H1 (cell line): ENCODE measurements at regions not wholly inside any gene's neighbourhood (a gene's known extent, or its start where the extent isn't known, plus 50 kb on each side); places are given as distances from the start of the nearest gene placed in this dataset.

ENCODE experiments used
- ATF3 ChIP-seq: IDR thresholded peaks from 2 replicates; pipeline ENCODE4 v1.6.1; 2011; ENCODE audit warnings: low read depth, mild to moderate bottlenecking, low read length; ENCODE audit not compliant: insufficient read depth
- CEBPB ChIP-seq: IDR thresholded peaks from 2 replicates; pipeline ENCODE4 v1.6.1; 2012; ENCODE audit warnings: low read depth, low read length
- CHD7 ChIP-seq: fragments of 300-600 bp; sonication (generic); IDR thresholded peaks from 2 replicates; pipeline ENCODE4 v1.7.1; 2012; ENCODE audit warnings: low read length, moderate library complexity, mild to moderate bottlenecking, inconsistent platforms; ENCODE audit not compliant: insufficient replicate concordance
- CTCF ChIP-seq, 3 experiments: IDR thresholded peaks; 1 replicate in 2 of 3; 2 replicates in 1 of 3; pipeline versions ENCODE4 v1.5.1 to v1.6.1; 2011; ENCODE audit warnings: low read length in 3 of 3, mild to moderate bottlenecking in 3 of 3, inconsistent platforms in 2 of 3, low read depth in 1 of 3, moderate library complexity in 1 of 3; ENCODE audit not compliant: insufficient read depth in 1 of 3; ENCODE audit errors: control extremely low read depth in 1 of 3
- KDM5A ChIP-seq: fragments of 200-600 bp; IDR thresholded peaks from 2 replicates; pipeline ENCODE4 v1.7.1; 2012; ENCODE audit warnings: mild to moderate bottlenecking, low read length, inconsistent platforms, mixed read lengths
- RAD21 ChIP-seq, 2 experiments: IDR thresholded peaks in 1 of 2; conservative IDR thresholded peaks in 1 of 2; 2 replicates each; pipeline ENCODE4 v1.6.1; 2011; ENCODE audit warnings: low read depth in 2 of 2, low read length in 2 of 2, improper control_type of control experiment in 1 of 2, inconsistent platforms in 1 of 2, mild to moderate bottlenecking in 1 of 2, moderate library complexity in 1 of 2

GRCh38 chr5:21663082-21663481 is 1190.1 kb downstream of the CDH12 start (continued):
- no peak for TF ChIP-seq CHD7
- peak; percentile 6 to 52 (median 45); a peak in 2 of 4 replicates for TF ChIP-seq CTCF (IDR thresholded peaks at IDR 0.05; ENCODE audit: control extremely low read depth in 1 of 3, insufficient read depth in 1 of 3, low read depth in 1 of 3, low read length in 3 of 3)
- peak; percentile 30 to 40 for TF ChIP-seq RAD21 (IDR thresholded peaks at IDR 0.05 in 1 of 2, conservative IDR thresholded peaks at IDR 0.05 in 1 of 2; ENCODE audit: low read depth in 2 of 2, low read length in 2 of 2)
- 0 out of 2 replicates have a peak, but pooled peaks have one; percentile 42 for TF ChIP-seq CEBPB
- no peak for TF ChIP-seq KDM5A
- no peak for TF ChIP-seq ATF3
